Astrocyte of the spinal cord (primary cell): ENCODE measurements at regions not wholly inside any gene's neighbourhood (a gene's known extent, or its start where the extent isn't known, plus 50 kb on each side); places are given as distances from the start of the nearest gene placed in this dataset.
"Not testable (repeated sequence)": the region's sequence is repeated elsewhere in the genome, so short reads cannot be mapped to it uniquely, and the experiment has no call there.

Experiments used
- DNase-seq: peaks from one replicate; pipeline ENCODE4 v3.0.0; 2011; ENCODE audit warnings: low read depth, low spot score
- H3K4me3 ChIP-seq: 2 replicates; pipeline ENCODE4 v1.5.1; 2011; ENCODE audit warnings: low read depth, mild to moderate bottlenecking, low read length, moderate library complexity
- CTCF ChIP-seq: IDR thresholded peaks from 2 replicates; pipeline ENCODE4 v1.5.1; 2012; ENCODE audit warnings: low read depth, mild to moderate bottlenecking, low read length, inconsistent platforms
- in situ Hi-C: cut with HindIII; loops from 2 replicates; pipeline ENCODE4 v1.10.0; 2017; ENCODE audit warnings: low sequenced_read_pairs

GRCh38 chr17:13417381-13417950 is 184.3 kb downstream of the HS3ST3A1 start:
- DNase-seq, result no peak
- in situ Hi-C loops, result no loop called here
- H3K4me3 ChIP-seq, result no peak overlapping the region
- no peak for TF ChIP-seq CTCF

GRCh38 chr17:13416748-13417363 is 184.9 kb downstream of the HS3ST3A1 start:
- no peak for TF ChIP-seq CTCF
- DNase-seq, result no peak
- no peak overlapping the region for H3K4me3 ChIP-seq
- in situ Hi-C loops, result no loop called here

- TF ChIP-seq CTCF, result no peak
- in situ Hi-C loops, result no loop called here
- peak; percentile 51 for DNase-seq
- no peak overlapping the region for H3K4me3 ChIP-seq
These were observed 185.8 kb downstream of the HS3ST3A1 start for GRCh38 chr17:13415871-13416416.

- in situ Hi-C loops, DNase-seq, H3K4me3 ChIP-seq: not testable (repeated sequence)
These were observed 186.5 kb downstream of the HS3ST3A1 start for GRCh38 chr17:13415200-13415599.

- DNase-seq, result no peak
- no peak overlapping the region for H3K4me3 ChIP-seq
- in situ Hi-C loops, result no loop called here
- TF ChIP-seq CTCF, result no peak
These were observed 188.7 kb downstream of the HS3ST3A1 start for GRCh38 chr17:13413001-13413400.

- peak; percentile 24 for DNase-seq
- no peak overlapping the region for H3K4me3 ChIP-seq
- TF ChIP-seq CTCF, result no peak
- in situ Hi-C loops, result no loop called here
These were observed 190.9 kb downstream of the HS3ST3A1 start for GRCh38 chr17:13410874-13411273.

- DNase-seq, result no peak
- no peak for TF ChIP-seq CTCF
- in situ Hi-C loops, result no loop called here
- H3K4me3 ChIP-seq, result no peak overlapping the region
These were observed 191.5 kb downstream of the HS3ST3A1 start for GRCh38 chr17:13410214-13410613.
